ENCODE measurements at regions not wholly inside any gene's neighbourhood (a gene's known extent, or its start where the extent isn't known, plus 50 kb on each side); places are given as distances from the start of the nearest gene placed in this dataset.
"Not testable (repeated sequence)": the region's sequence is repeated elsewhere in the genome, so short reads cannot be mapped to it uniquely, and the experiment has no call there.

GRCh38 chr3:107221856-107222255 is 155.4 kb upstream of the CCDC54 start:
- no peaks in the 10 kb centered on the region for H3K27me3 Mint-ChIP-seq (ENCODE audit: unreplicated experiment)
- no peaks in the 10 kb centered on the region for H3K36me3 Mint-ChIP-seq (ENCODE audit: low read depth, unreplicated experiment)
- peaks cover 8% of the 10 kb centered on the region for H3K4me1 Mint-ChIP-seq (ENCODE audit: unreplicated experiment)
- no peak overlapping the region for H3K4me3 Mint-ChIP-seq (ENCODE audit: unreplicated experiment)
- DNase-seq (ENCODE audit: low spot score): no peak
- no peaks in the 10 kb centered on the region for H3K9me3 Mint-ChIP-seq (ENCODE audit: unreplicated experiment)
- H3K27ac Mint-ChIP-seq (ENCODE audit: unreplicated experiment): no peak overlapping the region
- TF ChIP-seq CTCF (IDR thresholded peaks at IDR 0.05; ENCODE audit: unreplicated experiment): no peak

- H3K9me3 Mint-ChIP-seq (ENCODE audit: unreplicated experiment): no peaks in the 10 kb centered on the region
- H3K27ac Mint-ChIP-seq (ENCODE audit: unreplicated experiment): no peak overlapping the region
- H3K4me3 Mint-ChIP-seq (ENCODE audit: unreplicated experiment): no peak overlapping the region
- no peak for DNase-seq (ENCODE audit: low spot score)
- no peak for TF ChIP-seq CTCF (IDR thresholded peaks at IDR 0.05; ENCODE audit: unreplicated experiment)
- H3K27me3 Mint-ChIP-seq (ENCODE audit: unreplicated experiment): no peaks in the 10 kb centered on the region
- H3K4me1 Mint-ChIP-seq (ENCODE audit: unreplicated experiment): peaks cover 8% of the 10 kb centered on the region
- H3K36me3 Mint-ChIP-seq (ENCODE audit: low read depth, unreplicated experiment): no peaks in the 10 kb centered on the region
Observed at GRCh38 chr3:107222907-107223306, 154.3 kb upstream of the CCDC54 start.

- Mint-ChIP-seq H3K36me3 (ENCODE audit: low read depth, unreplicated experiment) (no peaks in the 10 kb centered on the region), H3K9me3 (ENCODE audit: unreplicated experiment) (no peaks in the 10 kb centered on the region), H3K4me3 (ENCODE audit: unreplicated experiment) (no peak overlapping the region), H3K27me3 (ENCODE audit: unreplicated experiment) (no peaks in the 10 kb centered on the region), H3K27ac (ENCODE audit: unreplicated experiment) (no peak overlapping the region), H3K4me1 (ENCODE audit: unreplicated experiment) (peaks cover 5% of the 10 kb centered on the region)
- no peak for TF ChIP-seq CTCF (IDR thresholded peaks at IDR 0.05; ENCODE audit: unreplicated experiment)
- DNase-seq (ENCODE audit: low spot score): no peak
Observed at GRCh38 chr3:107224026-107224596, 153.1 kb upstream of the CCDC54 start.

- no peaks in the 10 kb centered on the region for H3K9me3 Mint-ChIP-seq (ENCODE audit: unreplicated experiment)
- no peaks in the 10 kb centered on the region for H3K36me3 Mint-ChIP-seq (ENCODE audit: low read depth, unreplicated experiment)
- no peak overlapping the region for H3K27ac Mint-ChIP-seq (ENCODE audit: unreplicated experiment)
- H3K27me3 Mint-ChIP-seq (ENCODE audit: unreplicated experiment): no peaks in the 10 kb centered on the region
- DNase-seq (ENCODE audit: low spot score): no peak
- peaks cover 5% of the 10 kb centered on the region for H3K4me1 Mint-ChIP-seq (ENCODE audit: unreplicated experiment)
- TF ChIP-seq CTCF (IDR thresholded peaks at IDR 0.05; ENCODE audit: unreplicated experiment): no peak
- no peak overlapping the region for H3K4me3 Mint-ChIP-seq (ENCODE audit: unreplicated experiment)
Observed at GRCh38 chr3:107227091-107227490, 150.1 kb upstream of the CCDC54 start.

GRCh38 chr3:107233877-107234276 is 143.4 kb upstream of the CCDC54 start:
- DNase-seq (ENCODE audit: low spot score); H3K4me3 Mint-ChIP-seq (ENCODE audit: unreplicated experiment); H3K9me3 Mint-ChIP-seq (ENCODE audit: unreplicated experiment); H3K36me3 Mint-ChIP-seq (ENCODE audit: low read depth, unreplicated experiment); H3K4me1 Mint-ChIP-seq (ENCODE audit: unreplicated experiment); H3K27ac Mint-ChIP-seq (ENCODE audit: unreplicated experiment); H3K27me3 Mint-ChIP-seq (ENCODE audit: unreplicated experiment): not testable (repeated sequence)

Measured in endothelial cell (in vitro differentiated cells).